GM23248 (cell line): ENCODE measurements at regions not wholly inside any gene's neighbourhood (a gene's known extent, or its start where the extent isn't known, plus 50 kb on each side); places are given as distances from the start of the nearest gene placed in this dataset.

Experiments
- EZH2 ChIP-seq: fragments of 200-600 bp; sonication (generic); IDR thresholded peaks from 2 replicates; pipeline ENCODE4 v1.6.1; 2018; ENCODE audit warnings: antibody characterized with exemption, mild to moderate bottlenecking; ENCODE audit not compliant: insufficient read depth, poor library complexity, severe bottlenecking
- EZH2phosphoT487 ChIP-seq: fragments of 200-600 bp; sonication (generic); IDR thresholded peaks from 2 replicates; pipeline ENCODE4 v1.6.1; 2018; ENCODE audit warnings: antibody characterized with exemption, moderate library complexity, mild to moderate bottlenecking, low read depth; ENCODE audit not compliant: insufficient read depth

DNA sequence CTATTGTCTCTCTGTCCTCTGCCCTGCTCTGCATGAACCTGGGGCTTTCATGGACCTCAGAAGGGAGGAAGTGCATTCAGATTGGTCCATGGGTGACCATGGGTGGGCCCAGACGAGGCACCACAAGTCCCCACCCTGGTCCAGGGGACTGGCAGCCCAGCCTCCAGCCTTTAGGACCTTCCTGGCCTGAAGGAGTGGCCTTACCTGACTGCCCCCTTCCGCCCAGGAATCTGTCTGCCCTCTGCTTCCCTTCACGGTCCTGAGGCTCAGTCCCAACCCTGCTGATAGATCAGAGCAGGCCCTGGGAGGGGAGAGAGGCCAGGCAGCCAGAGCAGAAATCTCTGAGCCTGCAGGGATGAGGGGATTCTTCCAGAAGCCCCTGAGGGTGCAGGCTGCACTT, 455.4 kb downstream of the PCDH18 start:
- TF ChIP-seq EZH2: no peak
- TF ChIP-seq EZH2phosphoT487: no peak
